H1 (cell line): ENCODE measurements at regions not wholly inside any gene's neighbourhood (a gene's known extent, or its start where the extent isn't known, plus 50 kb on each side); places are given as distances from the start of the nearest gene placed in this dataset.
A peak's percentile ranks its signal among the peaks of the same experiment; 100 is the strongest.

Experiments used
- CTCF ChIA-PET: fragments of 300-600 bp; sonication (Branson Sonifier 250); formaldehyde crosslinking; loops from one replicate; lab custom pipeline; 2021; ENCODE audit not compliant: partially characterized antibody; lab: Charles Lee
- POLR2A ChIA-PET: fragments of 300-600 bp; sonication (Branson Sonifier 250); formaldehyde crosslinking; loops from one replicate; lab custom pipeline; 2021; ENCODE audit warnings: inconsistent platforms; ENCODE audit not compliant: partially characterized antibody; lab: Charles Lee
- DNase-seq, 2 experiments: peaks; one replicate each; pipeline versions ENCODE4 v3.0.0 to v3.0.0-alpha.2; 2010 to 2022; ENCODE audit warnings: low spot score in 2 of 2, low read depth in 1 of 2, mixed read lengths in 1 of 2
- FAIRE-seq: peaks from 2 replicates; lab custom pipeline; 2011; peaks lifted over from hg19 to GRCh38; lab: Jason Lieb, UNC
- H2AFZ ChIP-seq: 2 replicates; pipeline ENCODE4 v1.8.1; 2012; ENCODE audit warnings: low read length, inconsistent platforms
- H2AK5ac ChIP-seq: 2 replicates; pipeline ENCODE4 v1.6.1; 2013; ENCODE audit warnings: low read depth, low read length
- H2BK120ac ChIP-seq: replicated peaks from 2 replicates; pipeline ENCODE3; 2013; ENCODE audit warnings: low read depth, low read length, inconsistent platforms
- H2BK12ac ChIP-seq: 2 replicates; pipeline ENCODE4 v1.6.1; 2013; ENCODE audit warnings: low read depth, low read length
- H2BK15ac ChIP-seq: 2 replicates; pipeline ENCODE4 v1.6.1; 2013; ENCODE audit warnings: low read length
- H2BK20ac ChIP-seq: 2 replicates; pipeline ENCODE4 v1.6.1; 2013; ENCODE audit warnings: low read length
- H2BK5ac ChIP-seq: 2 replicates; pipeline ENCODE4 v1.6.1; 2013; ENCODE audit warnings: low read depth, low read length
- H3K14ac ChIP-seq: 2 replicates; pipeline ENCODE4 v1.6.1; 2013; ENCODE audit warnings: inconsistent platforms; ENCODE audit not compliant: insufficient read length
- H3K18ac ChIP-seq: 2 replicates; pipeline ENCODE4 v1.6.1; 2013; ENCODE audit warnings: low read length; ENCODE audit errors: extremely low read depth
- H3K23ac ChIP-seq: 2 replicates; pipeline ENCODE4 v1.6.1; 2013; ENCODE audit warnings: inconsistent platforms; ENCODE audit not compliant: insufficient read length
- H3K23me2 ChIP-seq: 2 replicates; pipeline ENCODE4 v1.6.1; 2013; ENCODE audit warnings: low read depth, low read length
- H3K27ac ChIP-seq: 2 replicates; pipeline ENCODE4 v1.6.1; 2011; ENCODE audit warnings: low read depth, low read length, inconsistent platforms
- H3K27me3 ChIP-seq, 4 experiments: replicated peaks in 1 of 4; 1 replicate in 1 of 4; 2 replicates in 3 of 4; pipeline versions ENCODE4 v1.6.1 to v1.8.1; 2011 to 2013; ENCODE audit warnings: low read length in 3 of 4, mild to moderate bottlenecking in 3 of 4, inconsistent platforms in 2 of 4, mixed read lengths in 2 of 4, moderate library complexity in 1 of 4; ENCODE audit not compliant: control insufficient read depth in 3 of 4, insufficient read depth in 3 of 4; ENCODE audit errors: extremely low read depth in 1 of 4
- H3K36me3 ChIP-seq, 4 experiments: 2 replicates each; pipeline versions ENCODE4 v1.6.1 to v1.8.1; 2011 to 2013; ENCODE audit warnings: mild to moderate bottlenecking in 4 of 4, low read length in 3 of 4, moderate library complexity in 2 of 4, control low read depth in 1 of 4, inconsistent platforms in 1 of 4; ENCODE audit not compliant: insufficient read depth in 4 of 4, control insufficient read depth in 2 of 4
- H3K4ac ChIP-seq: replicated peaks from 2 replicates; pipeline ENCODE3; 2013; ENCODE audit warnings: low read length, low read depth, mixed read lengths, inconsistent platforms; ENCODE audit not compliant: insufficient read length
- H3K4me1 ChIP-seq, 4 experiments: replicated peaks in 1 of 4; 1 replicate in 1 of 4; 2 replicates in 3 of 4; pipeline versions ENCODE4 v1.6.1 to v1.8.1; 2011 to 2013; ENCODE audit warnings: low read length in 3 of 4, inconsistent platforms in 2 of 4, mixed read lengths in 1 of 4; ENCODE audit not compliant: insufficient read depth in 4 of 4, control insufficient read depth in 3 of 4
- H3K4me2 ChIP-seq, 2 experiments: 2 replicates each; pipeline versions ENCODE4 v1.6.1 to v1.8.1; 2011 to 2013; ENCODE audit warnings: low read depth in 2 of 2, low read length in 2 of 2, control low read depth in 1 of 2, inconsistent platforms in 1 of 2, mild to moderate bottlenecking in 1 of 2; ENCODE audit not compliant: insufficient read depth in 1 of 2
- H3K4me3 ChIP-seq, 4 experiments: fragments of 200-600, 300-600 bp in 1 of 4; sonication (generic), shearing (Covaris generic), sonication (Bioruptor Twin) in 1 of 4; 2 replicates each; pipeline versions ENCODE4 v1.5.1 to v1.8.1; 2011 to 2016; ENCODE audit warnings: low read length in 4 of 4, low read depth in 3 of 4, control low read depth in 2 of 4, inconsistent platforms in 2 of 4, mild to moderate bottlenecking in 2 of 4, mixed read lengths in 1 of 4, moderate library complexity in 1 of 4; ENCODE audit not compliant: insufficient read depth in 2 of 4; ENCODE audit errors: extremely low read depth in 1 of 4
- H3K56ac ChIP-seq: replicated peaks from 2 replicates; pipeline ENCODE3; 2013; ENCODE audit warnings: low read depth, mild to moderate bottlenecking, mixed read lengths, low read length, inconsistent platforms; ENCODE audit not compliant: insufficient read length
- H3K79me1 ChIP-seq: 2 replicates; pipeline ENCODE4 v1.6.1; 2013; ENCODE audit warnings: low read depth, low read length, control low read depth
- H3K79me2 ChIP-seq, 2 experiments: 2 replicates each; pipeline versions ENCODE4 v1.6.1 to v1.8.1; 2012 to 2013; ENCODE audit warnings: low read length in 2 of 2, mild to moderate bottlenecking in 2 of 2, inconsistent platforms in 1 of 2; ENCODE audit not compliant: insufficient read depth in 2 of 2, control insufficient read depth in 1 of 2
- H3K9ac ChIP-seq, 4 experiments: replicated peaks in 1 of 4; 1 replicate in 1 of 4; 2 replicates in 3 of 4; pipeline versions ENCODE4 v1.6.1 to v1.8.1; 2011 to 2013; ENCODE audit warnings: low read depth in 3 of 4, low read length in 3 of 4, control low read depth in 2 of 4, mild to moderate bottlenecking in 2 of 4, moderate library complexity in 2 of 4, inconsistent platforms in 1 of 4; ENCODE audit errors: extremely low read depth in 1 of 4
- H3K9me3 ChIP-seq, 2 experiments: 2 replicates each; pipeline versions ENCODE4 v1.6.1 to v1.8.1; 2012 to 2013; ENCODE audit warnings: mild to moderate bottlenecking in 2 of 2, moderate library complexity in 2 of 2, control low read depth in 1 of 2, inconsistent platforms in 1 of 2, low read depth in 1 of 2, low read length in 1 of 2, mixed read lengths in 1 of 2; ENCODE audit not compliant: insufficient read depth in 2 of 2
- H4K20me1 ChIP-seq, 2 experiments: replicated peaks in 1 of 2; 2 replicates each; pipeline versions ENCODE3 to v1.8.1; 2011 to 2013; ENCODE audit warnings: inconsistent platforms in 2 of 2, low read length in 2 of 2, mild to moderate bottlenecking in 1 of 2; ENCODE audit not compliant: insufficient read depth in 2 of 2, control insufficient read depth in 1 of 2
- H4K5ac ChIP-seq: 2 replicates; pipeline ENCODE4 v1.6.1; 2013; ENCODE audit warnings: low read length, low read depth, mixed read lengths, inconsistent platforms; ENCODE audit not compliant: insufficient read length
- H4K8ac ChIP-seq: 2 replicates; pipeline ENCODE4 v1.8.0; 2013; ENCODE audit warnings: mild to moderate bottlenecking, moderate library complexity, low read length, inconsistent platforms; ENCODE audit not compliant: insufficient read depth; ENCODE audit errors: extremely low read depth
- H4K91ac ChIP-seq: replicated peaks from 2 replicates; pipeline ENCODE3; 2013; ENCODE audit warnings: low read length, mixed read lengths, inconsistent platforms; ENCODE audit not compliant: insufficient read length
- CEBPB ChIP-seq: IDR thresholded peaks from 2 replicates; pipeline ENCODE4 v1.6.1; 2012; ENCODE audit warnings: low read depth, low read length
- SRF ChIP-seq: IDR thresholded peaks from 2 replicates; pipeline ENCODE4 v1.6.1; 2011; ENCODE audit warnings: mild to moderate bottlenecking, low read depth, low read length, moderate library complexity
- WGBS, 2 experiments: shearing (Covaris generic) in 1 of 2; methylation state at CpG; one replicate each; pipeline versions ENCODE4 v1.1.6 to v1.1.7; 2013 to 2015; ENCODE audit warnings: low lambda C conversion rate in 2 of 2, mixed read lengths in 2 of 2, inconsistent platforms in 1 of 2, low coverage in 1 of 2, missing lambda C conversion rate in 1 of 2; ENCODE audit not compliant: insufficient replicate concordance in 2 of 2, insufficient coverage in 1 of 2, insufficient read length in 1 of 2; ENCODE audit errors: extremely low coverage in 1 of 2, missing lambda C conversion rate in 1 of 2; 5-methylcytosine and 5-hydroxymethylcytosine counted together
- TF ChIP-seq, protein P1 (sequence below): IDR thresholded peaks from 2 replicates; pipeline ENCODE4 v1.6.1; 2012; ENCODE audit warnings: inconsistent platforms

DNA sequence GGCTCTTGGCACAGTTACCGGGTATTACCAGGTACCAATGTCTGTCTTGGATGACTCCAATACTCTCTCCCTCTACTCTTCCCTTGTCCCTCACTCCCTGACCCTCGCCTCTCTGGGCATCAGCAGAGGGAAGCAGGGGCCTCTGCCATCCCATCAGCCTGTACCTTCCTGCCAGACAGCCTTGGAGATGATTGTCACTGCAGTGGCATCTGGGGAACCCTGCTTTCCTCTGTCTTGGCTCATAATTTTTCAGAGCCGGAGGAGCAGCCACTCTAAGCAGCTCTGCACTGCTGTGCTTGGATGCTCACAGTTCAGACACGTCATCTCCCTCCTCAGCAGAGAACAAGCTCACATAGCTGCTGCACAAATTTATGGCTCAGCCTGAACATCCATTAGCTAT lies 274.1 kb downstream of the SMARCA2 start:
- DNase-seq (no peak), FAIRE-seq (no peak)
- Histone ChIP-seq H3K79me2 (no peaks in the 10 kb centered on the region), H3K36me3 (no peaks in the 10 kb centered on the region; a peak in 2 of 8 replicates), H4K91ac (peak overlapping the region; percentile 58), H3K4ac (no peak overlapping the region), H4K5ac (no peak overlapping the region), H3K23ac (no peak overlapping the region), H3K9me3 (no peaks in the 10 kb centered on the region), H3K14ac (no peak overlapping the region), H2AK5ac (peak overlapping the region; percentile 19; the same call in 1 of the 2 replicates), H3K9ac (no peak overlapping the region), H4K20me1 (no peaks in the 10 kb centered on the region), H4K8ac (no peak overlapping the region), H3K4me1 (peaks cover 0 to 13% (median 7%) of the 10 kb centered on the region in 4 experiments; a peak in 2 of 7 replicates), H3K4me2 (no peak overlapping the region), H3K27ac (no peak overlapping the region), H2BK5ac (peak overlapping the region; percentile 38; the same call in 1 of the 2 replicates), H3K27me3 (no peaks in the 10 kb centered on the region), H3K18ac (no peak overlapping the region), H3K56ac (no peak overlapping the region), H3K4me3 (no peak overlapping the region), H2BK120ac (no peak overlapping the region), H2BK12ac (peak overlapping the region; percentile 78; the same call in 1 of the 2 replicates), H3K79me1 (no peaks in the 10 kb centered on the region), H2BK15ac (peak overlapping the region; percentile 62; the same call in 1 of the 2 replicates), H3K23me2 (no peaks in the 10 kb centered on the region), H2BK20ac (peak overlapping the region; percentile 73; the same call in 1 of the 2 replicates), H2AFZ (no peak overlapping the region)
- TF ChIP-seq, protein P1, sequence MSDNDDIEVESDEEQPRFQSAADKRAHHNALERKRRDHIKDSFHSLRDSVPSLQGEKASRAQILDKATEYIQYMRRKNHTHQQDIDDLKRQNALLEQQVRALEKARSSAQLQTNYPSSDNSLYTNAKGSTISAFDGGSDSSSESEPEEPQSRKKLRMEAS = no peak
- TF ChIP-seq SRF (no peak), CEBPB (no peak)
- ChIA-PET CTCF (no interaction called here), POLR2A (interaction anchor here (2.6 kb wide), 1 partner anchor 8 kb away, joined by 13 read pairs; no protein-coding TSS in a partner anchor)
- WGBS, 2 experiments = 94% methylated on average over 4 of the region's 4 CpGs; no CpG with 5 or more reads in 1 of the 2 experiments
